GM19240 (cell line): ENCODE measurements at regions not wholly inside any gene's neighbourhood (a gene's known extent, or its start where the extent isn't known, plus 50 kb on each side); places are given as distances from the start of the nearest gene placed in this dataset.

ENCODE experiments used
- DNase-seq: peaks from one replicate; pipeline ENCODE4 v3.0.0; 2011; ENCODE audit warnings: low spot score; ENCODE audit not compliant: insufficient read length

DNA sequence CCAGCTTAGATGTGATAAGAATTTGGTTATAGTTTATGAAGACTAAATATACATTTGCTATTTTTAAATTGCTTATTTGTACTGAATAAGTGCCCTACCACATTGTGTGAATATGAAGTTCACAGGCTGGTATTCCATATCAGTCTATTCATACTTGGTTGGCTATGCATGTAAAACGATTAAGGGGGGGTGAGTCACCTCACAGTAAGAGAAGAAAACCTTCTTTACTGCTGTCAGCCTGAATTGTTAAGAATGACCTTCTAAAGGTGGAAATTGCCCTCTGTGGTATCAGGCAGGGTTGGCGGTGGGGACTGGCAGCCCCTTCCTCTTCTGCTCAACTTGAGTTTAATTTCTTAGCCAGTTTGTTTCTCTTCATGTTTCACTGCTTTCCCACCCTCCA is 127.0 kb upstream of the RPS23 start:
- DNase-seq = no peak

DNA sequence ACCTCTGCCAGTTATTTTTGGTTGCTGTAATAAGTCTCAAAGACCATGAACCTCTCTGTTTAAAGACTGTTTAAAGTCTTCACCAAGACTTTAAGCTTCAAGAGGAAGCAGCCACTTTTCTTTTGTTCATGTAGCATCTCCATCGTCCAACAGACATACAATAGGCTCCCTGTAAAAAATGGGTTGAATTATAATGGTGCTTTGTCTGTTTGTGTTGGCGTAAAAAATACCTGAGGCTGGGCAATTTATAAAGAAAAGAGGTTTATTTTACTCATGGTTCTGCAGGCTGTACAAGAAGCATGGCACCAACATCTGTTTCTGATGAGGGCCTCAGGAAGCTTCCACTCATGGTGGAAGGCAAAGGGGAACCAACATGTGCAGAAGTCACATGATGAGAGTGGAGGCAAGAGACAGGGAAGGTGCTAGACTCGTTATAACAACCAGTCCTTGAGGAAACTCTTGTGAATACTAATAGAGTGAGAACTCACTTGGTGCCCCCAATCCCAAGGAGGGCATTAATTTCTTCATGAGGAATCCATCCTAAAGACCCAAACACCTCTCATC is 126.3 kb upstream of the RPS23 start:
- no peak for DNase-seq

DNA sequence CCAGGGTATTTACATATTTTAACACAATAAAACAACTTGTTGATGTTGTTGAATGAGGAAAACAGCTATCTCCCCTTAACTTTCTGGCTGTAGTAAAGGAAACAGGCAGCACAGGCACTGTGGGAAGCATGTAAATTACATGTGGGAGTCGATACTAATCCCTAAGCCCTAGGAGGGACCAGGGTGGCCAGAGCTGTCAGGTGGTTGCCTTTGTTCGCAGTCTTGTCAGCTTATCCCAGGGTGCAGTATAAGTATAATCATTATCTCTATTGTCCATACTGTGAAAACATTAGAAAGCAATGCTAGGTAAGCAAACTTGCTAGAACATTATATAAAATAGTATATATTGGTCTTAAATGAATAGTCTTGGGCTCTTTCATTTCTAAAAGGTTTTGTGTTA is 125.6 kb upstream of the RPS23 start:
- DNase-seq = no peak

DNA sequence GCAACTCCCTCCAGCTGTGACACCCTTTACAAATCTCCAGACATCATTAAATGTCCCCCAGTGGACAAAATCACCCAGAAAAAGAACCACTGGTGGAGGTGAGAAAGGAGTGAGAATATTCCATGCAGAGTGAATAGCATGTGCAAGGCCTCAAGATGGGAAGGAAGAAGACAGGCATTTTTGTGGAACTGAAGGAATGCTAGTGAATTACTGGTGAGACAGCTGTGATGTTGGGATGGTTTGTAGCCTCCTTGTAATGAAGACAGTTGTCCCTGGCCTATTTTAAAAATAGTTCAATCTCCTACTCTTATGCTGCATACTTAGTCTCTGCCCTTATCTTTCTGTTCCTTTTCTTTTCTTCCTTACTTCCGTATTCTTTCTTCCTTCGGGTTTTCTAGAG is 124.9 kb upstream of the RPS23 start:
- DNase-seq = no peak

GRCh38 chr5:82399111-82399510 is 121.0 kb upstream of the RPS23 start:
- no peak for DNase-seq

GRCh38 chr5:82397741-82398320 is 119.7 kb upstream of the RPS23 start:
- DNase-seq = no peak

DNA sequence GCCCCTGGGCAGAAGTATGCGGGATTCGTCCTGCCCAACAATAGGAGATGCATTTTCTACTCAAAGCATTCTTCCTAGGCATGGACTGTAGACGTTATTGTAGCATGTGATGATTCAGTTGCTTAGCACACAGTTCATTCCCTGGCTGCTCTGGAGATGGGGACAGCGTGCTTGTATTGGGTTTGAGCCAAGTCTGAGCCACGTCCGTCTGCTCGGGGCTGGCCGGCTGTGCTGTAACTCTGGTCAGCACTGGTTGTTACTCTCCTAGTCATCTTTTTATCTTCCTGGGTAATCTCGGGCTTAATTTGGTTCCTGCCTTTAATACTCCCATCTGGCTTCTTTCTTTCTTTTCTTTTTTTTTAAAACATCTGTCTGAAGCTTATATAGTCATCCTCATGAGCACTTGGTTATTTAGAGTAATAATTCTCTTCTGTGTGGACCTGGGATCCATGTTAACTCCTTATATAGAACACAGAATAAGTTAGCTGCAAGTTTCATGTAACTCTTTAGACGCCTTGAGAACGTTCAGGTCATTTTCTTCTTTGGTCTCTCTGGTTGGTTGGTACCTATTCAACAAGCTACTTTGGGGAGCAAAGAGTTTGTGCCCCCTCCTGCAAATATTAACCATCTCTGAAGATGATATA is 118.8 kb upstream of the RPS23 start:
- no peak for DNase-seq

- no peak for DNase-seq
Measured at GRCh38 chr5:82396396-82396795, 118.2 kb upstream of the RPS23 start.

DNA sequence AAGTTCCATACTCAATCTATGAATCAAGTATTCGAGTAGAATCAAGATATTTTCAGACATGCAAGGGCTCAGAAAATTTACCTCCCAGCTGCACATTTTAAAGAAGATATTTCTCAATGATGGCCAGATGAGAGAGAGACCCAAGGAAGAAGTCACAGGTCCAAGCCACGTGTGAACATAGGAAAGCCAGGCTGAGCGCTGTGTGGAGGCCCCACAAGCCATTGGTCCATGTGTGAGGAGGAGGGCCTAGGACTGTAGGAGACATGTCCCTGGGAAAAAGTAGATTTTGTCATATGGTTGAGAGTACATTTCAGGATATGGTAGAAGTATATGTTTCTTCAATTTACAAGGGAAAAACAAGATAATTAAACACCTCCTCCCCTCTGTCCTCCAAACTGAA is 115.8 kb upstream of the RPS23 start:
- DNase-seq = no peak

- DNase-seq = no peak
Measured at GRCh38 chr5:82390088-82390487, 111.9 kb upstream of the RPS23 start.

GRCh38 chr5:82389347-82389746 is 111.2 kb upstream of the RPS23 start:
- no peak for DNase-seq

DNA sequence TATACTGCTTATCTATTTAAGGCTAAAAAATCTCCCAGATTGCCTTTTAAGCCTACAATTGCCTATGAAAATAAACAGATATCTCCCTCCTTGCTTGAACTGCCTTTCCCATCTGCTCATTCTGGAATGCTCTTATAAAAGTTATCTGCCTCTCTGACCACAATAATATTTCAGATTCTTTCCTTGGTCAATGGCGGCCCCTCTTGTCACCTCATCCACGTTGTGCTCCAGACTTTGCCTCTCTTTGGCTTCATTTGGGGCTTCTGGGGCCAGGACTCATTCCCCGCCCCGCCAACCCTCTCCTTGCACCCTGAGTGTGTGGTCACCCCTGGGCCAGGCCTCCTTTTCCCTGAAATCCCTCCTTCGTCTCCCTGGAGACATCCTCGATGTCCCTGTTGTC is 110.0 kb upstream of the RPS23 start:
- no peak for DNase-seq

DNA sequence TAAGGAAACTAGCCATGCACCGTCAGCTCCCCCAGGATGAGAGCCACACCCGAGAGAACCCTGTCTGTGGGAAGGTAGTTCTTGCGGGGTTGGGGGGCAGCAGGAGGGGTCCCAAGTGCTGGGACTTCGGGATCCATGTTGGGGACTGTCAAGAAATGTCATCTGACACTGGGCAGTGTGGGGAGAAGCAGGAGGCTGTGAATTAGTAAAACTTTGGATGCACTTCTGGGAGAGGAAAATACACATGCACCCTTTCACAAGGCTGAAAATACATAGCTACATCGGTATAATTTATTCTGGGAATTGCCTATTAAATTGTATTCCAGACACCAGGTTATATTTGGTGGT is 109.6 kb upstream of the RPS23 start:
- DNase-seq = no peak

- DNase-seq = no peak
Measured at GRCh38 chr5:82387001-82387818, 109.1 kb upstream of the RPS23 start.

DNA sequence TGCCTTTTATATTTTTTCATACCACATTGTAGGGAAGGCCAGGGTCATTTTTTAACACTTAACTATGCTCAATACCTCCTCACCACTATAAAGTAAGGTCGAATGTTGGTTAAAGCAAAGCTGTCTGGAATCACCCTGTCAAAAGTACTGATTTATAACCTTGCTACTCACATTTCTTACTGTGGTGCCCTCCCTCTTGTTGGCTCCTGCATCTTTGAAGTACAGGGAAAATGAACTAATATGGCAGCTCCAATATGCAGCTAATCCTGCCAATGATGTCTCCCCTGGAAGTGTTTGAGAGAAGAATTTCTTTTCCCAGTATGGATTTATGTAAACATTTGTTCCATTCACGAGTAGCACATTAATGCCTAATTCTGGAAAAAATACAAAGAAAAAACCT is 108.4 kb upstream of the RPS23 start:
- DNase-seq = no peak

DNA sequence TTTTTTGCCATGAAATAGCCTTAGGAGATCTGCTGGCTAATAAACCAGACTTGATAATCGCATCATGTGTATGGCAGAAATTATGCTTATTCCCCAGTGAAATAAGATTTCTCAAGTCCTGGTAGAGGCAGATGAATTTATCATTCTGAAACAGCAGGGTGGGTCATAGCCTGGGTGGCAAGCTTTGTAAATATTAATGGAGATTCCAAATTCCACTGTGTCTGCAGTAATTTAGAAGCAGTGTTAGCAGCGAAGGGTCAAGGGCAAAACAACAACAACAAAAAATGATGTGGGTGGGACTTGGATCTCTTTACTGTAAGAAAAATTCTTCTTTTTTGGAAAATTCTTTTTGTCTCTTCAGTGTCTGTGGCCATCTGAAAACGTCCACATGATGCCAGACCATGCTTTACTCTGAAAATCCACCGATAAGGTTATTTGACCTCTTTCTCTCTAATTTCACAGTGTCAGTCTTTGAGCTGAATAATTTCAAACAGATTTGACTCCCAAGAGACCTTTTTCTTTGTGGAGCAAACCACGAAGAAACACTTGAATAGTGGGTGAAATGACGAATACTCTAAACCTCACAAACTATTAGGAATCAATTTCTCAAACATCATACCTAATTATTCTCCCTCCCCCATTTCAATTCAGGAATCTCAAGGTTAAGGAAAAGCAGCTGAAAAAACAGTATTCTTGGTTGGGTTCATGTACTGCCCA is 106.0 kb upstream of the RPS23 start:
- no peak for DNase-seq

DNA sequence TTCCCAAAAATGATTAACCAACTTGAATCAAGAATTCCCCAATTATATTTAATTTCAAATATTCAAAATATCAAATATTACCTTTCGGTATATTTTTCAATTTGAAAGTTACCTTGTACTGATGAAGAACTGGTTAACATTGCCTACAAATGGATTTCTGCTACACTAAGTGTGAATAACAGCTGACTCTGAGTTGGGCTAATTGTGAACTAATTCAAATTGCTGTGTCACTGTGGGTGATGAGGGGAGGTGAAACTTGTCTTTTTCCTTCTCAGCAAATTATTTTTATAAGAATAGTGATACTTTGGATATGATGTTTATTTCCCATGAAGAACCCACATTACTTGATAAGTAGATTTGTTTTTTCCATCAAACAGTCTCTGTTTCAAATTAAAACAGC is 103.4 kb upstream of the RPS23 start:
- no peak for DNase-seq

DNA sequence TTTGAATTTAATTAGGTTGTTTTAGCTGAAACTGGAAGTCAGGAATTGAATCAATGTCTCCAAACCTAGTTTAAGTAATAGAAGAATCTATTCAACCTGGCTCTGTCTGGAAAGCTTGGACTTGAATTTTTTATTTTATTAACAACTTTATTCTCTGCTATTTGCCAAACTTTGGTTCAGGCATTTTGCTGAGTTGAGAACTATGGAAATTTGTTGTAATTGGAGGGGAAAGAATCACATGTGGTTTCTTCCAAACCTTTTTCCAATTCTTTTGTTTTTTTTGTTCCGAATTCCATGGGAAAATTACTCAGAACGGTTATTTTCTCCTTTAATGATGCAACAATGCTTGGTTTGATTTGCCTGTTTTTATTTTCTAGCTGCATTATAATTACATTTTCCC is 98.2 kb upstream of the RPS23 start:
- DNase-seq = no peak

- DNase-seq = no peak
Measured at GRCh38 chr5:82375488-82376244, 97.5 kb upstream of the RPS23 start.

- no peak for DNase-seq
Measured at GRCh38 chr5:82374637-82375036, 96.5 kb upstream of the RPS23 start.

GRCh38 chr5:82367930-82368329 is 89.8 kb upstream of the RPS23 start:
- no peak for DNase-seq
